Uterus (tissue), 2 donors: ENCODE measurements at regions not wholly inside any gene's neighbourhood (a gene's known extent, or its start where the extent isn't known, plus 50 kb on each side); places are given as distances from the start of the nearest gene placed in this dataset.

Experiments
- POLR2A ChIP-seq, 2 donors: fragments of 450-650 bp; IDR thresholded peaks; one replicate each; pipeline ENCODE4 v1.6.1; 2016; ENCODE audit warnings: antibody characterized with exemption in 2 of 2, mild to moderate bottlenecking in 1 of 2, moderate library complexity in 1 of 2
- TF ChIP-seq, protein P1 (sequence below), 4 experiments: fragments of 200-600 bp in 2 of 4; fragments of 450-650 bp in 2 of 4; sonication (generic) in 2 of 4; IDR thresholded peaks; one replicate each; pipeline ENCODE4 v1.5.1; 2016 to 2019; ENCODE audit warnings: antibody characterized with exemption in 4 of 4, mild to moderate bottlenecking in 2 of 4, moderate library complexity in 1 of 4

DNA sequence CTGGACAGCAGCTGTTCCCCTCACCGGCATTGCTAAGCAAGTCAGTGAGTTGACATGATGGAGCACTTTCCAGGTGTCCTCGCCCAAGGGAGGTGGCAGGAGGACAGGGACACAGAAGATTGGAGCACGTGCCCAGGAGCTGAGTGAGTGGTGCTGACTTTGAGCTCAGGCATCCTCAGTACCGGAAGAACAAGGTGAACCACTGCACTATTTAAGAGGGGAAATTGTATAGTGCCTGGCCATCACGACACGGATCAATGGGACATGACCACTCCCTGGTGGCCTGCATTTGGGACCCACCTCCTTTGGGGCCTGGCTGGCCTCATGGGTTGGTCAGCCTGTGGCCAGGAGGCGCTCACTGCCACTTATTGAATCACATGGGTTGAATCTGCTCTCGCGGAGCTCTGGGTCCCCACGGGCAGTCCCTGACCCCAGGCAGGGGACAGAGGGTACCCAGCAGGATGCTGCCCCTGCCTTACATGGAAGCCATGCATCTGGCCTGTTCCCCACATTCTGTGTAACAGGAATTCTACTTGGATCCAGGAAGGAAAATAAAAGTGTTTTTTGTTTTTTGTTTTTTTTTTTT is 206.9 kb upstream of the ZNF536 start:
- TF ChIP-seq POLR2A (IDR thresholded peaks at IDR 0.05): no peak
- TF ChIP-seq, protein P1, sequence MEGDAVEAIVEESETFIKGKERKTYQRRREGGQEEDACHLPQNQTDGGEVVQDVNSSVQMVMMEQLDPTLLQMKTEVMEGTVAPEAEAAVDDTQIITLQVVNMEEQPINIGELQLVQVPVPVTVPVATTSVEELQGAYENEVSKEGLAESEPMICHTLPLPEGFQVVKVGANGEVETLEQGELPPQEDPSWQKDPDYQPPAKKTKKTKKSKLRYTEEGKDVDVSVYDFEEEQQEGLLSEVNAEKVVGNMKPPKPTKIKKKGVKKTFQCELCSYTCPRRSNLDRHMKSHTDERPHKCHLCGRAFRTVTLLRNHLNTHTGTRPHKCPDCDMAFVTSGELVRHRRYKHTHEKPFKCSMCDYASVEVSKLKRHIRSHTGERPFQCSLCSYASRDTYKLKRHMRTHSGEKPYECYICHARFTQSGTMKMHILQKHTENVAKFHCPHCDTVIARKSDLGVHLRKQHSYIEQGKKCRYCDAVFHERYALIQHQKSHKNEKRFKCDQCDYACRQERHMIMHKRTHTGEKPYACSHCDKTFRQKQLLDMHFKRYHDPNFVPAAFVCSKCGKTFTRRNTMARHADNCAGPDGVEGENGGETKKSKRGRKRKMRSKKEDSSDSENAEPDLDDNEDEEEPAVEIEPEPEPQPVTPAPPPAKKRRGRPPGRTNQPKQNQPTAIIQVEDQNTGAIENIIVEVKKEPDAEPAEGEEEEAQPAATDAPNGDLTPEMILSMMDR (IDR thresholded peaks at IDR 0.05): no peak
